HUDEP-2 (cell line): ENCODE measurements at regions not wholly inside any gene's neighbourhood (a gene's known extent, or its start where the extent isn't known, plus 50 kb on each side); places are given as distances from the start of the nearest gene placed in this dataset.

ENCODE experiments used
- DNase-seq, 76 experiments: peaks; one replicate each; lab custom pipeline; 2025; ENCODE audit not compliant: unreplicated experiment in 76 of 76; lab: John Stamatoyannopoulos, UW

DNA sequence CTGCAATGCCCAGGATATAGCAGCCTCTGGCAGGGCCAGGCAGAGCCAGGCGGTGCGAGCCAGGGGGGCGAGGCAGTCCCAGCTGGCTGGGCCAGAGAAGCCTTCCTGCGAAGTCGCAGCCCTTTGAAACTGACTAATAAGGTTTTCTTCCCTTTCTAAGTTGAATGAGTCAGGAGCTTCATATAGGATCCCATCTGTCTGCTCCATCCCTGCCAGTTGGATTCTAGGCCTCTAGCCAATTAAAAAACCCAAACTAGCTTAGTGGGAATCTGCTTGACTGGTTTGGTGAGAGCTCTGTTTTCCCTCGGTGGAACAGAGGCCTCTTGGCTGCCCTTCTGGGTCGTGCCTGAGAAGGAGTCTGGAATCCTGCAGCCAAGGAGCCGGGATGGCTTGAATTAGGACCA, 70.1 kb upstream of the RAPGEF1 start:
- no peak for DNase-seq

DNA sequence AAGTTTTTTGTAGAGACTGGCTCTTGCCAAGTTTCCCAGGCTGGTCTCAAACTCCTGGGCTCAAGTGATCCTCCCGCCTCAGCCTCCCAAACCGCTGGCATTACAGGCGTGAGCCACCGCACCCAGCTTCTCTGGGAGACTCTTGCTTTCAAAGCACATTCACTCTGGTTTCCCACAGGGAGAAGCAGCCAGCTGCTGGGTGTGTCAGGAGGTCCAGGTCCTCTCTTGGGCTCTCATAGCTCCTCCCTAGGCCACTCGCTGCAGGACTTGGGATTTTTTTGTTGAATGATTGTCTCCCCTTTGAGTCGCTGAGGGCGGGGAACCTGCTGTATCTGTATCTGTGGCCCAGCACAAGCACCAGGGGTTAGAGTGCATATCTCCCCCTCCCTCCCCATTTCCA, 68.4 kb upstream of the RAPGEF1 start:
- DNase-seq: no peak

- DNase-seq: no peak
Observed at GRCh38 chr9:131807144-131807983, 67.5 kb upstream of the RAPGEF1 start.

DNA sequence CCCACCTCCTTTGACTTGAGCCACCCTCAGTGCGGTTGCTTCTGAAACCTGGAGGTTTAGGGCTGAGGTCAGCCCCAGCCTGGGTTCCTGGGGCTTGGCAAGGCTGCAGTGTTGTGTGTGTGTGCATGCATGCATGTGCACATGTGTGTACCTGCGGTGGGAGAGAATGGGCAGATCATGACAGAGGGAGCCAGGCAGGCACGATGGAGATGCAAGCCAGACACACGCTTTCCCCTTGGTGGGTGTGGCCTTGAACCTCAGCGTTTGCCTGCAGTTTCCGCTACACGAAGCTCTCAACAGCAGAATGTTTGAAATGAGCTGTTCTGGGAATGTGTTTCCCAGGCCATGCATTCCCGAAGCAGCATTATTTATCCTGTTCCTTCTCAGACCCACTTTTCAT, 65.9 kb upstream of the RAPGEF1 start:
- DNase-seq: no peak

GRCh38 chr9:131804826-131805225, 65.0 kb upstream of the RAPGEF1 start:
- no peak for DNase-seq

DNA sequence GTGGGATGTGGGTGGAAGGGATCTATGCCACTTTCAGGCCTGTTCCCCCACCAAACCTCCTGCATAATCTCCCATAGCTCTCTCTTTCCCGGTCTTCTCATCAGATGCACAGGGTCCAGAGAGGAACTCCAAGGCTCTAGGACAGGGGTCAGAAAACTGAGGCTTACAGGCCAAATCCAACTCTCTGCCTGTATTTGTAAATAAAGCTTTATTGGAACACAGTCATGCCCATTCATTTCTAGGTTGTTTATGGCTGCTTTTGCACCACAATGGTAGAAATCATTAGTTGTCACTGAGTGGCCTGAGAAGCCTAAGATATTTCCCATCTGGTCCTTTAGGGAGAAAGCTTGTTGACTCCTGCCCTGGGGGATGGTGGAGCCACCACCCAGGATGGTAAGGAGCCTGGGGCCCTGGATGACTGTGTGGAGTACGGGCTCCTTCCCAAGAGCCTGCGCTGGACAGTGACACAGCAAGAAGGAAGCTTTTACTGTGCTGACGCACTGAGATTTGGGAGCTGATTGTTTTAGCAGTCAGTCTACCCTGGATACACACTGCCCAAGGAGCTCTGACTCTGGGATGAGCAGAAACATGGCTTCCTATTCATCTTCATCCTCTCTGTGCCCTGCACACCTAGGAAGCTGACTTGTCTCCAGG, 64.0 kb upstream of the RAPGEF1 start:
- DNase-seq: no peak

- no peak for DNase-seq
Observed at GRCh38 chr9:131801810-131802209, 61.9 kb upstream of the RAPGEF1 start.

DNA sequence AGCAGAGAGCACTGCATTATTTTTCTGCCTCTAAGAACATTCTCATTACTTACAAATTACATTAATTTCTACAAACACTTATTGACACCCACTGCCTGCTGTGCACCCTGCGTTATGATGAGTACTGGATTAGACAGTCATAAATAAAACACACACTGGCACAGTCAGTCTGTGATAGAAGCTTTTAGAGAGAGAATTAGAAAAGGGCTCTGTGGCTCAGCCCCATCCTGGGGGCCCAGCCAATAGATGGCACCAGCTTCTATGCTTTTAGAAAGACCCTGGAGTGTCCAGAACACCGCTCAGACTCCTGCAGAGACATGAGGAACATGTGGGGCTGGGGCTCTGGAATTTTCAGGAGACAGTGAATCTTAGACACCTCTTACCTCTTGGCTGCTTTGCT, 61.0 kb upstream of the RAPGEF1 start:
- no peak for DNase-seq

- no peak for DNase-seq
Observed at GRCh38 chr9:131800366-131800765, 60.5 kb upstream of the RAPGEF1 start.

GRCh38 chr9:131799177-131799823, 59.4 kb upstream of the RAPGEF1 start:
- DNase-seq: peak in 49 of 76 experiments; percentile 3 to 61 (median 39)

DNA sequence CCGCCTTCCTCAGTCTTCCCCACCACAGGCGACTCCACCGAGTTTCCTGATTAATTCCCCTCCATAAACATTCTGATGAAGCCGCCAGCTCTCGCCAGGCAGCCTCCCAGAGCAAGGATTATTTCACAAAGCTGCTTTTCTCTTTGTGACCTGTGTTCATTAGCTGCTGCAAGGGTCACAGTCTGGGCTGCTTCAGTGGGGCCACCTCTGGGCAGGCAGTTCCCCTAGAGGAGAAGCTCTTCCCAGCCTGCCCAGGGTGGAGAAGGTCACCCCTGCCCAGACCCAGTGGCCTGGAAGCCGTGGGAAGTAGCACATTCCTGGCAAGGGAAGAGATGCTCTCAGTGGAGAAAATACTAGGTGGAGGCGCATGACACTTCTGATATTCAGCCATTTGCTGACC, 58.4 kb upstream of the RAPGEF1 start:
- DNase-seq: no peak

DNA sequence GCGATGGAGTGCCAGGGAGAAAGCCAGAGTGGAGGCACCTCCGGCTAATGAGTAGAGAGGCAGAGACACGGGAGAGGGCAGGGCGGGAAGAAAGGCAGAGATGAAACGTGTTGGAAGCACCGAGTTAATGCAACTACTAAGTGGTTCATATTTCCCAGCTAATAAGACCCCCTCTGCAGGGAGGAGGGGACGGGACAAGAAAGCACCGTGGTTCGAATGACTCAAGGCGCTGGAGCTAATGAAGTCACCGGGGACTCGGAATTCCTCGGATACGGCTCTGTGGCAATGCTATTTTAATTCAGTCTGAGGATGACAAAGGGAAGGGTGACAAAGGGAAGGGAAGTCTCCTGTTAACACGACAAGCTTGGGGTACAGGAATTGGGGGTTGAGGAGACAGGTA, 54.5 kb upstream of the RAPGEF1 start:
- no peak for DNase-seq

DNA sequence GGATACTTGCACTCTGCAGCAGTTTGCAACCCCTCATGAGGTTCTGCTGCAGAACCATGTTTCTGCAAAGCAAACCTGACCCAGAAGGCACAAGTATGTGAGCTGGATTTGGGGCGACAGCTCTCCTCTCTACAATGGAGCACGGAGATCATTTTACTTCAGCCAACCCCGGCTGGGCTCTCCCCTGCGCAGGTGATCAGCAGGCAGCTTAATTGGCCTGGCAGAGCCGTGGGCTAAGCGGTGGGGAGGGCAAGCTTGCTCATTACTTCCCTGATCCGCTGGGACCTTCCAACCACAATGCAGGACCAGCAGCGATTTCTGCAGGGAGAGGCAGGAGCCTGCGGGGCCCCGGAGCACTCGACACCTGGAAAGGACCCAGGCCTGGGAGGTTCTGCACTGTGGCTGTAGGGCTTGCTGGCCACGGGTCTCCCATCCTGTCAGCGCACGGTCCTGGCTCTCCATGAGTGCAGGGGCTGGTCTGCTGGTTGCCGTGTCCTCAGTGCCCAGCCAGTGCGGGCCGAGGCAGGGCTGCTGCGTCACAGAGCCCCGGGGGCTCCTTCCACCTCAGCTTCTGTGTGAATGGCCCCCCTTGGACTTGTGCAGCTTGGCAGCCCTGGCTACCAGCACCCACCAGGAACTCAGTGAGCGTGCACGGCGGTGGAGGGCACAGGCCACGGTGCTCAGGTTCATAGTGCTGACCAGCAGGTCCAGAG, 51.8 kb upstream of the RAPGEF1 start:
- DNase-seq: no peak
